ENCODE measurements at regions not wholly inside any gene's neighbourhood (a gene's known extent, or its start where the extent isn't known, plus 50 kb on each side); places are given as distances from the start of the nearest gene placed in this dataset.

GRCh38 chr2:155687181-155687580 lies 645.3 kb downstream of the NR4A2 start:
- TF ChIP-seq CTCF (IDR thresholded peaks at IDR 0.05; ENCODE audit: insufficient read depth, low read depth, low read length) (no peak), EZH2 (IDR thresholded peaks at IDR 0.05; ENCODE audit: insufficient read depth, low read length) (no peak)

All from astrocyte (in vitro differentiated cells and primary cell).